ENCODE measurements at regions not wholly inside any gene's neighbourhood (a gene's known extent, or its start where the extent isn't known, plus 50 kb on each side); places are given as distances from the start of the nearest gene placed in this dataset.
A peak's percentile ranks its signal among the peaks of the same experiment; 100 is the strongest.

DNA sequence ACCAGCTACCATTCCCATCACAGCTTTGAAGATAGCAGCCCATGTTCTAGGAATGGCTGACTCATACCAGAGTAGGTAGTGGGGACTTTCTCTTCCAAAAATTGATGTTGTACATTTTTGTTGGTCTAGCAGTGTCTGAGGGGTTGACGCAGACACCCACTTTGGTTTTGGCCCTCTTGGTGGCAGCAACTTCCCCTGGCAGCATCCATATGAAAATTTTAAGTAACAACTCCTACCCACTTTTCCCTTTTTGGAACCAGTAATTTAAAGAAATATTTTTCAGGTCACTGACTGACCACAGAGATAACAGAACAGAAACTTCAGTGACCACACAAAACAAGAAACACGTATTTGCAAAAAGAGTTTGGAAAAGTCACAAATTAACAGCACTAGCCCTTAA, 162.0 kb upstream of the TMCC3 start:
- H3K9me3 ChIP-seq (replicated peaks) = peaks cover 12% of the 10 kb centered on the region
- no peak overlapping the region for H3K27ac ChIP-seq
- no peak overlapping the region for H3K4me3 ChIP-seq
- no peaks in the 10 kb centered on the region for H3K36me3 ChIP-seq
- no peaks in the 10 kb centered on the region for H3K27me3 ChIP-seq
- DNase-seq = no peak
- no peaks in the 10 kb centered on the region for H3K4me1 ChIP-seq

DNA sequence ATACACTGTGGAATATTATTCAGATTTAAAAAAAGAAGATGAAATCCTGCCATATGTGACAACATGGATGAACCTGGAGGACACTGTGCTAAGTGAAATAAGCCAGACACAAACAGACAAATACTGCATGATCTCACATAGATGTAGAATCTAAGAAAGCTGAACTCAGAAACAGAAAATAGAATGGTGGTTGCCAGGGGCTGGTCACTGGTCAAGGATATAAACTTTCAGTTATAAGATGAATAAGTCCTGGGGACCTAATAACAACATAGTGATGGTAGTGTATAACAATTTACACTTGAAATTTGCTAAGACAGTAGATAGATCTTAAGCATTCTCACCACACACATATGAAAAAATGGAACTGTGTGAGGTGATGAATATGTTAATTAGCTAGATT, 161.3 kb upstream of the TMCC3 start:
- DNase-seq = no peak
- Histone ChIP-seq H3K4me3 (no peak overlapping the region), H3K27me3 (no peaks in the 10 kb centered on the region), H3K4me1 (no peaks in the 10 kb centered on the region), H3K9me3 (replicated peaks) (peaks cover 12% of the 10 kb centered on the region), H3K36me3 (no peaks in the 10 kb centered on the region), H3K27ac (no peak overlapping the region)

GRCh38 chr12:94807951-94808350, 157.6 kb upstream of the TMCC3 start:
- H3K36me3 ChIP-seq = no peaks in the 10 kb centered on the region
- H3K4me1 ChIP-seq = peaks cover 3% of the 10 kb centered on the region; the same call in 1 of the 2 replicates
- H3K9me3 ChIP-seq (replicated peaks) = no peaks in the 10 kb centered on the region; the same call in none of the 2 replicates
- no peaks in the 10 kb centered on the region for H3K27me3 ChIP-seq
- no peak for DNase-seq
- H3K27ac ChIP-seq = no peak overlapping the region
- no peak overlapping the region for H3K4me3 ChIP-seq

- no peak overlapping the region for H3K4me3 ChIP-seq
- peaks cover 3% of the 10 kb centered on the region; the same call in 1 of the 2 replicates for H3K4me1 ChIP-seq
- H3K36me3 ChIP-seq = no peaks in the 10 kb centered on the region
- H3K27me3 ChIP-seq = no peaks in the 10 kb centered on the region
- DNase-seq = no peak
- no peaks in the 10 kb centered on the region for H3K9me3 ChIP-seq (replicated peaks)
- H3K27ac ChIP-seq = no peak overlapping the region
These were observed 156.3 kb upstream of the TMCC3 start for GRCh38 chr12:94806617-94807016.

DNA sequence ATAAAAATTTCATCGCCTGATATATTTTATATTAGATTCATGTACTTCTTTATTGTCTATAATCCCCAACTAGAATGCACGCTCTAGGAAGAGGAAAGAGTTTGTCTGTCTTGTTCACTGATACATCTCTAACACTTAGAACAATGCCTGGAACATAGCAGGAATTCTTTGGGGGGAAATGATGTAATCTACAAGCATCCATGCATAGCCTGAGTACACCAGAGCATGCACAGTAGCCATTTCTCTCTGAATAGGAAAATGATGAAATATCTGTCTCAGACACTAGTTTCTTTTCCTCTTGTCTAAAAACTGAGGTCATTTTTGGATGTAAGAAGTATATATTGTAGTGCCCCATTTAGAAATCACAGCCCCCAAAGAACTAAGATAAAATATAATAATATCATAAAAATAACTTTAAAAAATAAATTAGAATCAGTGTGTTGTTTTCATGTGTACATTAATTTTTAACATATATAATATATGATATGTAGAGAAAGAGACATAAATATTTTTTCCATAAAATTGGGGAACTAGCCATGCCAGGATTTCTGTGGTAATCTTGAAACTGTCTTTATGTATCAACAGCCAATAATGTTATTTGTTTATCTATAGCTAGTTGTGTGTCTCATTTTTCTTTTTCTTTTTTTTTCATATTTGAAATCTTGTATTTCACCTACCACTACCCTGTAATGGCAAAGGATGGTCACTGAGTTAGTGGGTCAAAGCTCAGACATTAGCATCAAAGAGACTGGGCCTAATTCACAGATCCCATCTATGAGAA, 155.6 kb upstream of the TMCC3 start:
- no peak overlapping the region for H3K4me3 ChIP-seq
- peak in 1 of 2 experiments; percentile 5 for DNase-seq
- peaks cover 3% of the 10 kb centered on the region; the same call in 1 of the 2 replicates for H3K4me1 ChIP-seq
- H3K27ac ChIP-seq = no peak overlapping the region
- H3K36me3 ChIP-seq = no peaks in the 10 kb centered on the region
- no peaks in the 10 kb centered on the region for H3K9me3 ChIP-seq (replicated peaks)
- no peaks in the 10 kb centered on the region for H3K27me3 ChIP-seq

GRCh38 chr12:94803939-94804338, 153.6 kb upstream of the TMCC3 start:
- H3K9me3 ChIP-seq (replicated peaks) = no peaks in the 10 kb centered on the region
- peaks cover 3% of the 10 kb centered on the region; the same call in 1 of the 2 replicates for H3K4me1 ChIP-seq
- H3K27me3 ChIP-seq = no peaks in the 10 kb centered on the region
- no peak for DNase-seq
- H3K27ac ChIP-seq = no peak overlapping the region
- no peak overlapping the region for H3K4me3 ChIP-seq
- no peaks in the 10 kb centered on the region for H3K36me3 ChIP-seq

GRCh38 chr12:94802796-94803195, 152.4 kb upstream of the TMCC3 start:
- peaks cover 3% of the 10 kb centered on the region; the same call in 1 of the 2 replicates for H3K4me1 ChIP-seq
- no peaks in the 10 kb centered on the region for H3K27me3 ChIP-seq
- no peak for DNase-seq
- H3K27ac ChIP-seq = no peak overlapping the region
- no peaks in the 10 kb centered on the region for H3K36me3 ChIP-seq
- no peak overlapping the region for H3K4me3 ChIP-seq
- no peaks in the 10 kb centered on the region for H3K9me3 ChIP-seq (replicated peaks)

DNA sequence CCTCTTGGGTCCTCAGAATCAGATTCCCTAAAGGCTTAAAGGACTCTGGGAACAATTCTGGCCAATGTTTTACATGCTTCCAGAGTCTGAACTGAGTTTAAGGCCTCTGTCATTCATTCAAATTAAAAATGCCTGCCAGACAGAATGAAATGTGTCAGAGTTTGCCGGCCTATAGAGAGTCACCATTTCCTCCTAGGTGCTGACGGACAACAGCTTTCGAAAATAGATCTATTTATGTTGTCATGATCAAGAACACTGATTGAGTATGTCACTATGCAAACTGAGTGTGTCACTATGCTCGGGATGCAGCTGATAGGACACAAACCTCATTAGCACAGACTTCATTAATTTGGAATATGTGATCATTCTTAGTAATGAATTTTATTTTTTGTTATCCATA, 151.4 kb upstream of the TMCC3 start:
- Histone ChIP-seq H3K36me3 (no peaks in the 10 kb centered on the region), H3K4me3 (no peak overlapping the region), H3K9me3 (replicated peaks) (no peaks in the 10 kb centered on the region), H3K27me3 (no peaks in the 10 kb centered on the region), H3K4me1 (peaks cover 3% of the 10 kb centered on the region; the same call in 1 of the 2 replicates), H3K27ac (no peak overlapping the region)
- DNase-seq = no peak

- Histone ChIP-seq H3K27me3 (no peaks in the 10 kb centered on the region), H3K9me3 (replicated peaks) (no peaks in the 10 kb centered on the region), H3K4me1 (no peaks in the 10 kb centered on the region; the same call in 1 of the 2 replicates), H3K27ac (no peak overlapping the region), H3K36me3 (no peaks in the 10 kb centered on the region), H3K4me3 (no peak overlapping the region)
- DNase-seq = no peak
These were observed 148.8 kb upstream of the TMCC3 start for GRCh38 chr12:94799136-94799535.

- no peaks in the 10 kb centered on the region for H3K27me3 ChIP-seq
These were observed 147.8 kb upstream of the TMCC3 start for GRCh38 chr12:94798113-94798512.

GRCh38 chr12:94795520-94795919, 145.2 kb upstream of the TMCC3 start:
- peaks cover 8% of the 10 kb centered on the region for H3K4me1 ChIP-seq
- peak; percentile 51 to 53 for DNase-seq
- H3K4me3 ChIP-seq = no peak overlapping the region
- no peak overlapping the region for H3K27ac ChIP-seq
- no peaks in the 10 kb centered on the region for H3K36me3 ChIP-seq
- no peaks in the 10 kb centered on the region for H3K27me3 ChIP-seq
- no peaks in the 10 kb centered on the region for H3K9me3 ChIP-seq (replicated peaks)

More at GRCh38 chr12:94798113-94798512, 147.8 kb upstream of the TMCC3 start:
- no peak overlapping the region for H3K4me3 ChIP-seq
- no peaks in the 10 kb centered on the region for H3K36me3 ChIP-seq
- peak in 1 of 2 experiments; percentile 21 for DNase-seq
- H3K27ac ChIP-seq = no peak overlapping the region
- peaks cover 4% of the 10 kb centered on the region for H3K4me1 ChIP-seq
- no peaks in the 10 kb centered on the region for H3K9me3 ChIP-seq (replicated peaks)

DNA sequence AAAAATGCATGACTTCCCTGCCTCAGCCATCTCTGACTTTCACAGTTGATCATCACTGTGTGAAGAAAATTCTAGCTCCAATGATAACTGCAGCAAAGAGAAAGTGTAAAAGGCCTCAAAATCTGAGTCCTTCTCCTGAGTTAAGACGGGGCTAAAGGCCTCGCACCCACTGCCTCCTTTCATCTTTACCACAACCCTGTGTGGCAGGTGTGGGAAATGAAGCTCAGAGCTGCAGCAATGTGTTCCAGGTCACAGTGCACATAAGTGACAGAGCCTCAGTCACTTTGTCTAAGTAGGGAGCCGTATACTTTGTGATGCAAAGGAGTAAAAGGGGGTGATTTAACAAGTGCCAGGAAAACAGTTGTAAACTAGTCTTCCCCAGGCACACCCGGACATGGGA, 144.7 kb upstream of the TMCC3 start:
- no peak for DNase-seq
- H3K4me3 ChIP-seq = no peak overlapping the region
- no peaks in the 10 kb centered on the region for H3K36me3 ChIP-seq
- no peaks in the 10 kb centered on the region for H3K9me3 ChIP-seq (replicated peaks)
- H3K27me3 ChIP-seq = no peaks in the 10 kb centered on the region
- peaks cover 8% of the 10 kb centered on the region for H3K4me1 ChIP-seq
- no peak overlapping the region for H3K27ac ChIP-seq

DNA sequence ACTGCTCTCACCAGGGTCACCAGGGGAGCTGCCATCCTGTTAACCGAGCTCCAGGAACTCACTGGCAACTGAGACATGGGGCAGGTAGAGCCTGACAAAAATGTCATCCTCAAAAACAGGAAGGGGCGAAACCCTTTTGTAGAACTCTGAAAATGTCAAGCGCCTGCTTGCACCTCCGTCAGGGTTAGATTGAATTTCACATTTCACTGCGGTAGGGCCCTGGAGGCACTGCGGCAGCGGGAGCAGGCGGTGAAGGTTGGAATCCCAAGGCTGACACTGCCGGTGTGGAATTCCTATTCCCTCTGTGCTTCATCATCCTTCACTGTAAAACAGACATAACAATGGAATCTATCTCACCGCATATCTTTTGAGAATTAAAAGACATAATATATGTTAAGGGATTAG, 142.8 kb upstream of the TMCC3 start:
- Histone ChIP-seq H3K9me3 (replicated peaks) (no peaks in the 10 kb centered on the region), H3K27ac (peak overlapping the region; percentile 25), H3K36me3 (no peaks in the 10 kb centered on the region), H3K27me3 (no peaks in the 10 kb centered on the region), H3K4me3 (peak overlapping the region; percentile 39), H3K4me1 (peaks cover 8% of the 10 kb centered on the region)
- peak; percentile 57 to 70 for DNase-seq

DNA sequence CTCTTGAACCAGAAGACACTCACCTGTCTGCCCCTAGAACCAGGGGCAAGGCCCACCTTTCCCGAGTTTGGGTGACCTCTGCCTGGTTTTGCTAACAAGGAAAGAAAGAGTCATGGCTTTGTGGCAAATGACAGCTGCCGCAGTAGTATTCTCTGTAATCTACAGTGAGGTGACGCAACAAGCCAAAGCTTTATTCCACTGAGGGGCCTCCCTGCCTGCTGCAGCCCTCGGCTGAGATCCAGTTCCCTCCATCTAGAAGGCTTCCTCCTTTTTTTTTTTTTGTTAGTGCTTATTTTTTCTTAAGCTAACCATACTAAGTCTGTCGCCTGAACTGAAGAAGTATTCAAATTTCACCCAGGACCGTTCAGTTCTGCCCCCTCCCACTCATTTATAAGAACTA, 142.3 kb upstream of the TMCC3 start:
- peak overlapping the region; percentile 39 for H3K4me3 ChIP-seq
- H3K4me1 ChIP-seq = peaks cover 8% of the 10 kb centered on the region
- DNase-seq = peak; percentile 63 to 78

GRCh38 chr12:94791933-94792332, 141.6 kb upstream of the TMCC3 start:
- Histone ChIP-seq H3K4me1 (peaks cover 8% of the 10 kb centered on the region), H3K27ac (no peak overlapping the region), H3K27me3 (no peaks in the 10 kb centered on the region), H3K36me3 (no peaks in the 10 kb centered on the region), H3K9me3 (replicated peaks) (no peaks in the 10 kb centered on the region), H3K4me3 (no peak overlapping the region)
- DNase-seq = no peak

More for the DNA sequence above, 142.3 kb upstream of the TMCC3 start:
- Histone ChIP-seq H3K36me3 (no peaks in the 10 kb centered on the region), H3K27ac (peak overlapping the region; percentile 25), H3K27me3 (no peaks in the 10 kb centered on the region), H3K9me3 (replicated peaks) (no peaks in the 10 kb centered on the region)

DNA sequence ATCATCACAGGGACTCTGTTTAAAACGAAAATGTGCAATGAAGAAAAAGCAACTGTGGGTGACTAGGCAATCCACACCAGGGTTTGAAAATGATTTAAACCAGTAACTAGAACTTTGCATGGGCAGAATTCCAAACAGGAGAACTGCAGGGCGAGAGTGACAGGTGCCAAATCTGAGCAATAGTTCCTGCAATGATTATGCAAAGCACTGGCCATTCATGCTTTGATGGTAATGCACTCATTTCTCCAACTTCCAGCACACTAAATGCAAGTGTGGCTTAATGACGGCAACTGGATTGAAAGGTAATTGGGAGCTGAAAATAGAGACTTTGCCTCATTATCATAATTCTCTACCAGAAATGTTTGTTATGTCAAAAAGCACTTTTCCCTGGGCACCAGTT, 140.5 kb upstream of the TMCC3 start:
- Histone ChIP-seq H3K27ac (no peak overlapping the region), H3K36me3 (no peaks in the 10 kb centered on the region), H3K4me3 (no peak overlapping the region), H3K4me1 (peaks cover 8% of the 10 kb centered on the region), H3K9me3 (replicated peaks) (no peaks in the 10 kb centered on the region), H3K27me3 (no peaks in the 10 kb centered on the region)
- no peak for DNase-seq

All from SJCRH30 (cell line).